ENCODE measurements at regions not wholly inside any gene's neighbourhood (a gene's known extent, or its start where the extent isn't known, plus 50 kb on each side); places are given as distances from the start of the nearest gene placed in this dataset.

GRCh38 chr10:64484811-64485330, 963.7 kb downstream of the REEP3 start:
- TF ChIP-seq POLR2A (IDR thresholded peaks at IDR 0.05) = no peak
- no peak for TF ChIP-seq CTCF (IDR thresholded peaks at IDR 0.05)
- no peak for TF ChIP-seq EP300 (IDR thresholded peaks at IDR 0.05)
